C4-2B (cell line): ENCODE measurements at regions not wholly inside any gene's neighbourhood (a gene's known extent, or its start where the extent isn't known, plus 50 kb on each side); places are given as distances from the start of the nearest gene placed in this dataset.

Experiments
- CTCF ChIP-seq: fragments of 450-650 bp; conservative IDR thresholded peaks from 2 replicates; pipeline ENCODE4 v1.5.1; 2017; ENCODE audit warnings: mild to moderate bottlenecking
- ZFX ChIP-seq: fragments of 450-650 bp; IDR thresholded peaks from 2 replicates; pipeline ENCODE4 v1.6.1; 2017

GRCh38 chr22:47705350-47705749, 942.9 kb downstream of the TBC1D22A start:
- no peak for TF ChIP-seq CTCF
- TF ChIP-seq ZFX = no peak
